Neural crest cell (in vitro differentiated cells): ENCODE measurements at regions not wholly inside any gene's neighbourhood (a gene's known extent, or its start where the extent isn't known, plus 50 kb on each side); places are given as distances from the start of the nearest gene placed in this dataset.
"Not testable (repeated sequence)": the region's sequence is repeated elsewhere in the genome, so short reads cannot be mapped to it uniquely, and the experiment has no call there.

Experiments used
- DNase-seq: peaks from one replicate; pipeline ENCODE4 v3.0.0; 2021; ENCODE audit warnings: low read depth, mixed read lengths, low spot score
- H3K27ac Mint-ChIP-seq: one replicate; pipeline ENCODE4 v1.8.0; 2021; ENCODE audit warnings: mild to moderate bottlenecking, mixed read lengths; ENCODE audit not compliant: unreplicated experiment
- H3K27me3 Mint-ChIP-seq: 2 replicates; pipeline ENCODE4 v1.8.0; 2021; ENCODE audit warnings: low read depth, mild to moderate bottlenecking, mixed read lengths
- H3K36me3 Mint-ChIP-seq: 2 replicates; pipeline ENCODE4 v1.8.0; 2021; ENCODE audit warnings: low read depth, mild to moderate bottlenecking, mixed read lengths
- H3K4me1 Mint-ChIP-seq: 2 replicates; pipeline ENCODE4 v1.8.0; 2021; ENCODE audit warnings: mixed read lengths
- H3K4me3 Mint-ChIP-seq: one replicate; pipeline ENCODE4 v1.8.0; 2021; ENCODE audit warnings: mild to moderate bottlenecking, mixed read lengths
- H3K9me3 Mint-ChIP-seq: 2 replicates; pipeline ENCODE4 v1.8.0; 2021; ENCODE audit warnings: mixed read lengths
- CTCF ChIP-seq: fragments of 200-600 bp; sonication (generic); conservative IDR thresholded peaks from 2 replicates; pipeline ENCODE4 v1.5.0; 2021; ENCODE audit warnings: antibody characterized with exemption, mild to moderate bottlenecking

GRCh38 chrX:110519906-110520452 lies 161.3 kb downstream of the RTL9 start:
- Mint-ChIP-seq H3K4me1 (peaks cover 6% of the 10 kb centered on the region), H3K9me3 (no peaks in the 10 kb centered on the region), H3K36me3 (no peaks in the 10 kb centered on the region), H3K4me3 (no peak overlapping the region), H3K27ac (no peak overlapping the region), H3K27me3 (peaks cover 2% of the 10 kb centered on the region)
- DNase-seq: no peak
- TF ChIP-seq CTCF: no peak

GRCh38 chrX:110520652-110521051 lies 162.0 kb downstream of the RTL9 start:
- not testable (repeated sequence) for H3K36me3 Mint-ChIP-seq

DNA sequence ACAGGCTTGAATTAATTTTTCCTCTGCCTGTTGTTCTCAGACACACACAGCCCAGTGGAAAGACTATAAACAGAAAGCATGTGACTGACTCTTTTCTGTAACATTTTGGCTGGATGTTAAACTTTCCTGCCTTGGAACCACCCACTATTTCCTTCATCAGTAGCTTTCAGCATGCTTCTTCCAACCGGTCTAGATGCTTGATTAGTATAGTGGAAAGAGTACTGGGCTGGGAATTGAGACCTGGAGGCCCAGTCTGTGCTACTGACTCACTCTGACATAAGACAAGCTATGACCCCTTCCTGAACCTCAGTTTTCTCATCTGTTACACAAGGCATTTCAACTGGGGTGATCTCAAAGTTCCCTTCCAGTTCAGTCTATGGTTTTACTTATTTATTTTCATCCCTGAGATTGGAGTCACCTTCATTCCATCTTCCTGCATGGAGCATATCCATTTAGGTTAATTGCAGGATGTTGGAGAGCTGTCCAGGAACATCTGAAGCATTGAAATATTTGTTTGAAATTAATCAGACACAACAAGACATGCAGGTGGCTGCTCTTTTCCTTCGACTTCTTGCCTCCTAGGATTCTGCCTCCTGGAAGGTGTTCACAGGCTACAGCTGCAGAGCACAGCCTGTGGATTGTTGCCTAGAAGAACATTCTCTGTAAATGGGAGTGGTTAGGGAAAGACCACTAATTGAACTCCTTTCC lies 173.4 kb downstream of the RTL9 start:
- DNase-seq: no peak
- Mint-ChIP-seq H3K36me3 (no peaks in the 10 kb centered on the region), H3K27me3 (no peaks in the 10 kb centered on the region), H3K27ac (no peak overlapping the region), H3K4me1 (peaks cover 3% of the 10 kb centered on the region), H3K9me3 (no peaks in the 10 kb centered on the region), H3K4me3 (no peak overlapping the region)
- no peak for TF ChIP-seq CTCF

More at GRCh38 chrX:110520652-110521051, 162.0 kb downstream of the RTL9 start:
- H3K27me3 Mint-ChIP-seq, DNase-seq, H3K27ac Mint-ChIP-seq, H3K4me3 Mint-ChIP-seq, H3K9me3 Mint-ChIP-seq, H3K4me1 Mint-ChIP-seq: not testable (repeated sequence)

DNA sequence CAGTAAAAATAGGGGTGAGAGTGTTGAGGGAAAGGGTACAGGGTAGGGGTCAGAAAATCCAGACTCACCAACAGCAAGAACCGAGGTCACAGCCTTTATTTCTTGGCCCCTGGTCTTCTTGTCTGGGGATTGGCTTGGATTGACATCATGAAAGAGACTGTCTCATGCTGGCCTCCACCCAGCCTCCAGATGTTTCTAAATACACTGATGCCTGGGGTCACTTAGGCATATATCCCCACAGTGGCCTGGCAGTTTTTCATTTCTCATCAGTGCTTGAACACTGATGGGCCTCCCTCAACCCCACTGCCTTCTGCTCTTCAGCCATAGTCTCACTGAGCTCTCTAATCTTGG lies 173.9 kb downstream of the RTL9 start:
- Mint-ChIP-seq H3K27ac (no peak overlapping the region), H3K4me3 (no peak overlapping the region), H3K9me3 (no peaks in the 10 kb centered on the region), H3K27me3 (no peaks in the 10 kb centered on the region), H3K4me1 (peaks cover 3% of the 10 kb centered on the region), H3K36me3 (no peaks in the 10 kb centered on the region)
- DNase-seq: no peak
- TF ChIP-seq CTCF: no peak

- DNase-seq: no peak
- Mint-ChIP-seq H3K9me3 (peaks cover 7% of the 10 kb centered on the region), H3K27ac (no peak overlapping the region), H3K4me1 (no peaks in the 10 kb centered on the region), H3K27me3 (no peaks in the 10 kb centered on the region), H3K4me3 (no peak overlapping the region), H3K36me3 (peaks cover 4% of the 10 kb centered on the region)
- TF ChIP-seq CTCF: no peak
Measured at GRCh38 chrX:110536816-110537215, 178.2 kb downstream of the RTL9 start.

GRCh38 chrX:110541266-110541665 lies 182.6 kb downstream of the RTL9 start:
- no peak for TF ChIP-seq CTCF
- peaks cover 6% of the 10 kb centered on the region for H3K36me3 Mint-ChIP-seq
- no peak overlapping the region for H3K27ac Mint-ChIP-seq
- no peak for DNase-seq
- H3K4me1 Mint-ChIP-seq: no peaks in the 10 kb centered on the region
- H3K9me3 Mint-ChIP-seq: peaks cover 11% of the 10 kb centered on the region
- no peaks in the 10 kb centered on the region for H3K27me3 Mint-ChIP-seq
- H3K4me3 Mint-ChIP-seq: no peak overlapping the region

GRCh38 chrX:110550854-110551253 lies 192.2 kb downstream of the RTL9 start:
- not testable (repeated sequence) for H3K27me3 Mint-ChIP-seq, H3K4me1 Mint-ChIP-seq, H3K36me3 Mint-ChIP-seq, DNase-seq, H3K9me3 Mint-ChIP-seq, H3K27ac Mint-ChIP-seq, H3K4me3 Mint-ChIP-seq
